SK-N-SH (cell line): ENCODE measurements at regions not wholly inside any gene's neighbourhood (a gene's known extent, or its start where the extent isn't known, plus 50 kb on each side); places are given as distances from the start of the nearest gene placed in this dataset.

Experiments used
- CTCF ChIA-PET: fragments of 300-600, 350-600 bp; formaldehyde crosslinking; extraction: SDS; loops from one replicate; lab custom pipeline; 2021; lab: Yijun Ruan, JAX
- POLR2A ChIA-PET: fragments of 350-600 bp; sonication (Branson Sonifier 250); formaldehyde crosslinking; extraction: SDS; loops from one replicate; lab custom pipeline; 2020; ENCODE audit warnings: antibody characterized with exemption, inconsistent platforms; lab: Yijun Ruan, JAX
- DNase-seq: peaks from one replicate; pipeline ENCODE4 v3.0.0; 2012
- H2AFZ ChIP-seq: fragments of 200-600 bp; sonication (generic); 2 replicates; pipeline ENCODE4 v1.8.1; 2016; ENCODE audit warnings: antibody characterized with exemption, mild to moderate bottlenecking, low read depth
- H3F3A ChIP-seq: fragments of 200-600 bp; sonication (generic); replicated peaks from 2 replicates; pipeline ENCODE3; 2016; ENCODE audit warnings: antibody characterized with exemption, mild to moderate bottlenecking; ENCODE audit not compliant: insufficient read depth
- H3K27ac ChIP-seq, 2 experiments: fragments of 200-500 bp in 1 of 2; fragments of 200-600 bp in 1 of 2; sonication (Bioruptor generic) in 1 of 2; sonication (generic), shearing (Covaris generic) in 1 of 2; 2 replicates each; pipeline versions ENCODE4 v1.5.1 to v1.6.1; 2014 to 2016; ENCODE audit warnings: low read depth in 2 of 2, inconsistent platforms in 1 of 2, low read length in 1 of 2, mild to moderate bottlenecking in 1 of 2, mixed read lengths in 1 of 2
- H3K27me3 ChIP-seq: fragments of 200-600 bp; sonication (generic), shearing (Covaris generic); 2 replicates; pipeline ENCODE4 v1.6.1; 2016; ENCODE audit warnings: mixed run types; ENCODE audit not compliant: insufficient read depth
- H3K36me3 ChIP-seq, 2 experiments: fragments of 200-500 bp in 1 of 2; fragments of 200-600 bp in 1 of 2; sonication (Bioruptor generic) in 1 of 2; sonication (generic) in 1 of 2; replicated peaks in 1 of 2; 2 replicates each; pipeline versions ENCODE3 to v1.5.1; 2014 to 2016; ENCODE audit warnings: low read length in 1 of 2, mild to moderate bottlenecking in 1 of 2; ENCODE audit not compliant: insufficient read depth in 2 of 2, control insufficient read depth in 1 of 2
- H3K4me1 ChIP-seq, 2 experiments: fragments of 200-500 bp in 1 of 2; fragments of 200-600 bp in 1 of 2; sonication (Bioruptor generic) in 1 of 2; sonication (generic), shearing (Covaris generic) in 1 of 2; 2 replicates each; pipeline versions ENCODE4 v1.5.1 to v1.6.1; 2014 to 2016; ENCODE audit warnings: low read depth in 1 of 2, low read length in 1 of 2, mixed run types in 1 of 2; ENCODE audit not compliant: insufficient read depth in 2 of 2, control insufficient read depth in 1 of 2
- H3K4me2 ChIP-seq: fragments of 200-600 bp; sonication (generic), shearing (Covaris generic); 2 replicates; pipeline ENCODE4 v1.6.1; 2017; ENCODE audit warnings: mixed run types
- H3K4me3 ChIP-seq, 2 experiments: fragments of 200-500 bp in 1 of 2; fragments of 200-600 bp in 1 of 2; sonication (Bioruptor generic) in 1 of 2; sonication (generic), shearing (Covaris generic) in 1 of 2; 2 replicates each; pipeline versions ENCODE4 v1.5.1 to v1.8.1; 2014 to 2016; ENCODE audit warnings: low read depth in 2 of 2, inconsistent platforms in 1 of 2, low read length in 1 of 2, mild to moderate bottlenecking in 1 of 2, mixed read lengths in 1 of 2, moderate library complexity in 1 of 2
- H3K79me2 ChIP-seq: fragments of 200-600 bp; sonication (generic); 2 replicates; pipeline ENCODE4 v1.8.1; 2017; ENCODE audit warnings: mild to moderate bottlenecking; ENCODE audit not compliant: insufficient read depth
- H3K9ac ChIP-seq: fragments of 200-600 bp; sonication (generic); 2 replicates; pipeline ENCODE4 v1.6.1; 2017; ENCODE audit warnings: mixed run types
- H3K9me2 ChIP-seq: fragments of 200-600 bp; sonication (generic); 2 replicates; pipeline ENCODE4 v1.6.1; 2017; ENCODE audit warnings: mixed run types
- H3K9me3 ChIP-seq: fragments of 200-600 bp; sonication (generic); 2 replicates; pipeline ENCODE4 v1.6.1; 2017; ENCODE audit warnings: mixed run types, mild to moderate bottlenecking, moderate library complexity
- H4K20me1 ChIP-seq: fragments of 200-600 bp; sonication (generic); 2 replicates; pipeline ENCODE4 v1.6.1; 2017; ENCODE audit warnings: mild to moderate bottlenecking, mixed run types; ENCODE audit not compliant: insufficient read depth
- CHD2 ChIP-seq: fragments of 150-350 bp; IDR thresholded peaks from 2 replicates; pipeline ENCODE4 v1.6.1; 2018; ENCODE audit warnings: low read length; ENCODE audit not compliant: partially characterized antibody
- FOSL2 ChIP-seq: IDR thresholded peaks from 2 replicates; pipeline ENCODE4 v1.4.0; 2012; ENCODE audit warnings: low read depth, mild to moderate bottlenecking, moderate library complexity, borderline replicate concordance
- MXI1 ChIP-seq: IDR thresholded peaks from 2 replicates; pipeline ENCODE4 v1.6.1; 2012; ENCODE audit warnings: mild to moderate bottlenecking, low read depth, low read length, improper control_type of control experiment
- RCOR1 ChIP-seq: fragments of 150-350 bp; IDR thresholded peaks from 2 replicates; pipeline ENCODE4 v1.6.1; 2017; ENCODE audit warnings: antibody characterized with exemption, low read length
- RXRA ChIP-seq: IDR thresholded peaks from 2 replicates; pipeline ENCODE4 v1.4.0; 2012; ENCODE audit warnings: low read depth, mild to moderate bottlenecking, borderline replicate concordance
- TAF1 ChIP-seq: IDR thresholded peaks from 2 replicates; pipeline ENCODE4 v1.6.1; 2012; ENCODE audit warnings: low read depth, mild to moderate bottlenecking, low read length, moderate library complexity, borderline replicate concordance
- YY1 ChIP-seq: IDR thresholded peaks from 2 replicates; pipeline ENCODE4 v1.4.0; 2012; ENCODE audit warnings: low read depth, mild to moderate bottlenecking
- WGBS: methylation state at CpG from one replicate; pipeline ENCODE4 v1.1.6; 2017; ENCODE audit warnings: low lambda C conversion rate; 5-methylcytosine and 5-hydroxymethylcytosine counted together
- TF ChIP-seq, protein P1 (sequence below): fragments of 200-600 bp; sonication (generic); IDR thresholded peaks from 2 replicates; pipeline ENCODE4 v1.6.1; 2017; ENCODE audit warnings: antibody characterized with exemption, mild to moderate bottlenecking, moderate library complexity
- TF ChIP-seq, protein P2 (sequence below): IDR thresholded peaks from 2 replicates; pipeline ENCODE4 v1.6.1; 2012; ENCODE audit warnings: mild to moderate bottlenecking, low read depth, low read length, moderate library complexity
- TF ChIP-seq, protein P3 (sequence below): IDR thresholded peaks from 2 replicates; pipeline ENCODE4 v1.4.0; 2012; ENCODE audit warnings: low read depth
- TF ChIP-seq, protein P4 (sequence below): IDR thresholded peaks from 2 replicates; pipeline ENCODE4 v1.4.0; 2012; ENCODE audit warnings: low read depth, borderline replicate concordance

DNA sequence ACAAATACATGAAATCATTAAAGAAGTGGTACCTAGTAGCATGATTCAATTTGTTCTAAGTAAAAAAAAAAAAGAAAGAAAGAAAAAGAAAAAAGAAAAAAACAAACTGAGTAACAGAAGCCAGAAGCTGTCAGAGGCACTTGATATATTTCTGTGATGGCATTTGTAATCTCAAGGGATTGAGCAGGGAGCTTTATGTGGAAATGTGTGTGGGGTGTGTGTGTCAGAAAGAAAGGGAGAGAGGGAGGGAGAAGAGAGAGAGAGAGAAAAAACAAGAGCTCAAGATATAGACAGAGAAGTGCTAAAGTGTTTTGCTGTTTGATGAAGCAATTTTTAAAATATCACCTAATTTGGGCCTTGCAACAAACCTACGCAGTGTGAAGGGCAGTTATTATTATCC lies 357.6 kb upstream of the PCDH15 start:
- CTCF ChIA-PET, result interaction anchor here (0.9 to 1.0 kb wide), 2 partner anchors 208 to 473 kb away, joined by 3 to 4 read pairs; no protein-coding TSS in a partner anchor
- H3K9me3 ChIP-seq, result no peaks in the 10 kb centered on the region
- H3K36me3 ChIP-seq, result no peaks in the 10 kb centered on the region
- no peaks in the 10 kb centered on the region for H3K27me3 ChIP-seq
- DNase-seq, result no peak
- H3K9ac ChIP-seq, result no peak overlapping the region
- no peaks in the 10 kb centered on the region for H4K20me1 ChIP-seq
- TF ChIP-seq YY1, result no peak
- no peak for TF ChIP-seq FOSL2
- TF ChIP-seq RXRA, result no peak
- TF ChIP-seq, protein P1, sequence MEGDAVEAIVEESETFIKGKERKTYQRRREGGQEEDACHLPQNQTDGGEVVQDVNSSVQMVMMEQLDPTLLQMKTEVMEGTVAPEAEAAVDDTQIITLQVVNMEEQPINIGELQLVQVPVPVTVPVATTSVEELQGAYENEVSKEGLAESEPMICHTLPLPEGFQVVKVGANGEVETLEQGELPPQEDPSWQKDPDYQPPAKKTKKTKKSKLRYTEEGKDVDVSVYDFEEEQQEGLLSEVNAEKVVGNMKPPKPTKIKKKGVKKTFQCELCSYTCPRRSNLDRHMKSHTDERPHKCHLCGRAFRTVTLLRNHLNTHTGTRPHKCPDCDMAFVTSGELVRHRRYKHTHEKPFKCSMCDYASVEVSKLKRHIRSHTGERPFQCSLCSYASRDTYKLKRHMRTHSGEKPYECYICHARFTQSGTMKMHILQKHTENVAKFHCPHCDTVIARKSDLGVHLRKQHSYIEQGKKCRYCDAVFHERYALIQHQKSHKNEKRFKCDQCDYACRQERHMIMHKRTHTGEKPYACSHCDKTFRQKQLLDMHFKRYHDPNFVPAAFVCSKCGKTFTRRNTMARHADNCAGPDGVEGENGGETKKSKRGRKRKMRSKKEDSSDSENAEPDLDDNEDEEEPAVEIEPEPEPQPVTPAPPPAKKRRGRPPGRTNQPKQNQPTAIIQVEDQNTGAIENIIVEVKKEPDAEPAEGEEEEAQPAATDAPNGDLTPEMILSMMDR, result no peak
- TF ChIP-seq TAF1, result no peak
- TF ChIP-seq, protein P2, sequence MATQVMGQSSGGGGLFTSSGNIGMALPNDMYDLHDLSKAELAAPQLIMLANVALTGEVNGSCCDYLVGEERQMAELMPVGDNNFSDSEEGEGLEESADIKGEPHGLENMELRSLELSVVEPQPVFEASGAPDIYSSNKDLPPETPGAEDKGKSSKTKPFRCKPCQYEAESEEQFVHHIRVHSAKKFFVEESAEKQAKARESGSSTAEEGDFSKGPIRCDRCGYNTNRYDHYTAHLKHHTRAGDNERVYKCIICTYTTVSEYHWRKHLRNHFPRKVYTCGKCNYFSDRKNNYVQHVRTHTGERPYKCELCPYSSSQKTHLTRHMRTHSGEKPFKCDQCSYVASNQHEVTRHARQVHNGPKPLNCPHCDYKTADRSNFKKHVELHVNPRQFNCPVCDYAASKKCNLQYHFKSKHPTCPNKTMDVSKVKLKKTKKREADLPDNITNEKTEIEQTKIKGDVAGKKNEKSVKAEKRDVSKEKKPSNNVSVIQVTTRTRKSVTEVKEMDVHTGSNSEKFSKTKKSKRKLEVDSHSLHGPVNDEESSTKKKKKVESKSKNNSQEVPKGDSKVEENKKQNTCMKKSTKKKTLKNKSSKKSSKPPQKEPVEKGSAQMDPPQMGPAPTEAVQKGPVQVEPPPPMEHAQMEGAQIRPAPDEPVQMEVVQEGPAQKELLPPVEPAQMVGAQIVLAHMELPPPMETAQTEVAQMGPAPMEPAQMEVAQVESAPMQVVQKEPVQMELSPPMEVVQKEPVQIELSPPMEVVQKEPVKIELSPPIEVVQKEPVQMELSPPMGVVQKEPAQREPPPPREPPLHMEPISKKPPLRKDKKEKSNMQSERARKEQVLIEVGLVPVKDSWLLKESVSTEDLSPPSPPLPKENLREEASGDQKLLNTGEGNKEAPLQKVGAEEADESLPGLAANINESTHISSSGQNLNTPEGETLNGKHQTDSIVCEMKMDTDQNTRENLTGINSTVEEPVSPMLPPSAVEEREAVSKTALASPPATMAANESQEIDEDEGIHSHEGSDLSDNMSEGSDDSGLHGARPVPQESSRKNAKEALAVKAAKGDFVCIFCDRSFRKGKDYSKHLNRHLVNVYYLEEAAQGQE, result no peak
- TF ChIP-seq MXI1, result no peak
- TF ChIP-seq, protein P3, sequence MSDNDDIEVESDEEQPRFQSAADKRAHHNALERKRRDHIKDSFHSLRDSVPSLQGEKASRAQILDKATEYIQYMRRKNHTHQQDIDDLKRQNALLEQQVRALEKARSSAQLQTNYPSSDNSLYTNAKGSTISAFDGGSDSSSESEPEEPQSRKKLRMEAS, result no peak
- no peak for TF ChIP-seq CHD2
- TF ChIP-seq RCOR1, result no peak
- TF ChIP-seq, protein P4, sequence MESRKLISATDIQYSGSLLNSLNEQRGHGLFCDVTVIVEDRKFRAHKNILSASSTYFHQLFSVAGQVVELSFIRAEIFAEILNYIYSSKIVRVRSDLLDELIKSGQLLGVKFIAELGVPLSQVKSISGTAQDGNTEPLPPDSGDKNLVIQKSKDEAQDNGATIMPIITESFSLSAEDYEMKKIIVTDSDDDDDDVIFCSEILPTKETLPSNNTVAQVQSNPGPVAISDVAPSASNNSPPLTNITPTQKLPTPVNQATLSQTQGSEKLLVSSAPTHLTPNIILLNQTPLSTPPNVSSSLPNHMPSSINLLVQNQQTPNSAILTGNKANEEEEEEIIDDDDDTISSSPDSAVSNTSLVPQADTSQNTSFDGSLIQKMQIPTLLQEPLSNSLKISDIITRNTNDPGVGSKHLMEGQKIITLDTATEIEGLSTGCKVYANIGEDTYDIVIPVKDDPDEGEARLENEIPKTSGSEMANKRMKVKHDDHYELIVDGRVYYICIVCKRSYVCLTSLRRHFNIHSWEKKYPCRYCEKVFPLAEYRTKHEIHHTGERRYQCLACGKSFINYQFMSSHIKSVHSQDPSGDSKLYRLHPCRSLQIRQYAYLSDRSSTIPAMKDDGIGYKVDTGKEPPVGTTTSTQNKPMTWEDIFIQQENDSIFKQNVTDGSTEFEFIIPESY, result no peak
- H3K27ac ChIP-seq, result no peak overlapping the region
- no peaks in the 10 kb centered on the region for H3F3A ChIP-seq
- no peak overlapping the region for H3K4me3 ChIP-seq
- no peaks in the 10 kb centered on the region for H3K79me2 ChIP-seq
- POLR2A ChIA-PET, result no interaction called here
- H3K4me2 ChIP-seq, result no peak overlapping the region
- 0% methylated on average over 1 of the region's 1 CpG for WGBS
- H3K9me2 ChIP-seq, result no peaks in the 10 kb centered on the region
- no peaks in the 10 kb centered on the region for H3K4me1 ChIP-seq
- H2AFZ ChIP-seq, result no peak overlapping the region
